Activated naive CD8-positive, alpha-beta T cell treated with anti-CD3 and anti-CD28 coated beads for 36 hours (primary cell): ENCODE measurements at regions not wholly inside any gene's neighbourhood (a gene's known extent, or its start where the extent isn't known, plus 50 kb on each side); places are given as distances from the start of the nearest gene placed in this dataset.
"Not testable (repeated sequence)": the region's sequence is repeated elsewhere in the genome, so short reads cannot be mapped to it uniquely, and the experiment has no call there.

Source experiments
- DNase-seq: peaks from one replicate; pipeline ENCODE4 v3.0.0; 2021
- H3K27ac Mint-ChIP-seq: one replicate; pipeline ENCODE4 v1.8.0; 2022; ENCODE audit warnings: mild to moderate bottlenecking, moderate library complexity, mixed read lengths
- H3K27me3 Mint-ChIP-seq: one replicate; pipeline ENCODE4 v1.8.0; 2022; ENCODE audit warnings: mild to moderate bottlenecking, mixed read lengths
- H3K36me3 Mint-ChIP-seq: one replicate; pipeline ENCODE4 v1.8.0; 2021; ENCODE audit warnings: mild to moderate bottlenecking, mixed read lengths
- H3K4me1 Mint-ChIP-seq: one replicate; pipeline ENCODE4 v1.8.0; 2021; ENCODE audit warnings: mixed read lengths
- H3K4me3 Mint-ChIP-seq: one replicate; pipeline ENCODE4 v1.8.0; 2022; ENCODE audit warnings: mild to moderate bottlenecking, moderate library complexity, mixed read lengths
- H3K9me3 Mint-ChIP-seq: one replicate; pipeline ENCODE4 v1.8.0; 2022; ENCODE audit warnings: mixed read lengths

- Mint-ChIP-seq H3K4me1 (no peaks in the 10 kb centered on the region), H3K27me3 (no peaks in the 10 kb centered on the region), H3K4me3 (no peak overlapping the region), H3K27ac (no peak overlapping the region), H3K9me3 (peaks cover 3% of the 10 kb centered on the region), H3K36me3 (no peaks in the 10 kb centered on the region)
- no peak for DNase-seq
These were observed 950.7 kb upstream of the FAM98A start for GRCh38 chr2:34549710-34550345.

GRCh38 chr2:34547900-34548299 lies 948.8 kb upstream of the FAM98A start:
- Mint-ChIP-seq H3K4me3 (no peak overlapping the region), H3K27me3 (no peaks in the 10 kb centered on the region), H3K27ac (no peak overlapping the region), H3K4me1 (no peaks in the 10 kb centered on the region), H3K9me3 (peaks cover 8% of the 10 kb centered on the region), H3K36me3 (no peaks in the 10 kb centered on the region)
- no peak for DNase-seq

GRCh38 chr2:34547340-34547739 lies 948.2 kb upstream of the FAM98A start:
- Mint-ChIP-seq H3K27me3 (no peaks in the 10 kb centered on the region), H3K4me3 (no peak overlapping the region), H3K36me3 (no peaks in the 10 kb centered on the region), H3K9me3 (peaks cover 12% of the 10 kb centered on the region), H3K27ac (no peak overlapping the region), H3K4me1 (no peaks in the 10 kb centered on the region)
- no peak for DNase-seq

GRCh38 chr2:34545486-34546136 lies 946.5 kb upstream of the FAM98A start:
- no peaks in the 10 kb centered on the region for H3K27me3 Mint-ChIP-seq
- H3K4me1 Mint-ChIP-seq, result no peaks in the 10 kb centered on the region
- no peaks in the 10 kb centered on the region for H3K36me3 Mint-ChIP-seq
- DNase-seq, result no peak
- no peak overlapping the region for H3K4me3 Mint-ChIP-seq
- H3K27ac Mint-ChIP-seq, result no peak overlapping the region
- H3K9me3 Mint-ChIP-seq, result peaks cover 17% of the 10 kb centered on the region

- H3K36me3 Mint-ChIP-seq, result no peaks in the 10 kb centered on the region
- no peak overlapping the region for H3K27ac Mint-ChIP-seq
- no peaks in the 10 kb centered on the region for H3K4me1 Mint-ChIP-seq
- peaks cover 7% of the 10 kb centered on the region for H3K9me3 Mint-ChIP-seq
- no peak overlapping the region for H3K4me3 Mint-ChIP-seq
- no peaks in the 10 kb centered on the region for H3K27me3 Mint-ChIP-seq
- no peak for DNase-seq
These were observed 935.7 kb upstream of the FAM98A start for GRCh38 chr2:34534761-34535160.

GRCh38 chr2:34534341-34534740 lies 935.2 kb upstream of the FAM98A start:
- Mint-ChIP-seq H3K4me1 (no peaks in the 10 kb centered on the region), H3K27ac (no peak overlapping the region), H3K4me3 (no peak overlapping the region), H3K9me3 (peaks cover 6% of the 10 kb centered on the region), H3K36me3 (no peaks in the 10 kb centered on the region), H3K27me3 (no peaks in the 10 kb centered on the region)
- no peak for DNase-seq

GRCh38 chr2:34533585-34534183 lies 934.6 kb upstream of the FAM98A start:
- Mint-ChIP-seq H3K9me3 (no peaks in the 10 kb centered on the region), H3K27me3 (no peaks in the 10 kb centered on the region), H3K27ac (no peak overlapping the region), H3K36me3 (no peaks in the 10 kb centered on the region), H3K4me1 (no peaks in the 10 kb centered on the region), H3K4me3 (no peak overlapping the region)
- DNase-seq, result no peak

- no peak overlapping the region for H3K27ac Mint-ChIP-seq
These were observed 930.9 kb upstream of the FAM98A start for GRCh38 chr2:34529965-34530364.

GRCh38 chr2:34523958-34524514 lies 924.9 kb upstream of the FAM98A start:
- H3K27me3 Mint-ChIP-seq, result no peaks in the 10 kb centered on the region
- no peak for DNase-seq
- H3K4me3 Mint-ChIP-seq, result no peak overlapping the region
- H3K27ac Mint-ChIP-seq, result no peak overlapping the region
- H3K36me3 Mint-ChIP-seq, result no peaks in the 10 kb centered on the region
- no peaks in the 10 kb centered on the region for H3K4me1 Mint-ChIP-seq
- peaks cover 8% of the 10 kb centered on the region for H3K9me3 Mint-ChIP-seq

More at GRCh38 chr2:34529965-34530364, 930.9 kb upstream of the FAM98A start:
- no peaks in the 10 kb centered on the region for H3K36me3 Mint-ChIP-seq
- no peak for DNase-seq
- no peaks in the 10 kb centered on the region for H3K4me1 Mint-ChIP-seq
- no peaks in the 10 kb centered on the region for H3K27me3 Mint-ChIP-seq
- H3K9me3 Mint-ChIP-seq, result peaks cover 2% of the 10 kb centered on the region
- no peak overlapping the region for H3K4me3 Mint-ChIP-seq

GRCh38 chr2:34519659-34520058 lies 920.6 kb upstream of the FAM98A start:
- Mint-ChIP-seq H3K27me3 (no peaks in the 10 kb centered on the region), H3K9me3 (peaks cover 10% of the 10 kb centered on the region), H3K4me3 (no peak overlapping the region), H3K36me3 (no peaks in the 10 kb centered on the region), H3K27ac (no peak overlapping the region), H3K4me1 (no peaks in the 10 kb centered on the region)
- DNase-seq, result no peak

- H3K4me3 Mint-ChIP-seq, result no peak overlapping the region
These were observed 899.5 kb upstream of the FAM98A start for GRCh38 chr2:34498561-34498960.

GRCh38 chr2:34494192-34494591 lies 895.1 kb upstream of the FAM98A start:
- H3K4me3 Mint-ChIP-seq, H3K27ac Mint-ChIP-seq, H3K9me3 Mint-ChIP-seq, H3K36me3 Mint-ChIP-seq, DNase-seq, H3K4me1 Mint-ChIP-seq, H3K27me3 Mint-ChIP-seq: not testable (repeated sequence)

More at GRCh38 chr2:34498561-34498960, 899.5 kb upstream of the FAM98A start:
- peaks cover 2% of the 10 kb centered on the region for H3K9me3 Mint-ChIP-seq
- DNase-seq, result no peak
- H3K36me3 Mint-ChIP-seq, result no peaks in the 10 kb centered on the region
- H3K4me1 Mint-ChIP-seq, result no peaks in the 10 kb centered on the region
- H3K27me3 Mint-ChIP-seq, result no peaks in the 10 kb centered on the region
- no peak overlapping the region for H3K27ac Mint-ChIP-seq

- DNase-seq, result no peak
- H3K4me1 Mint-ChIP-seq, result no peaks in the 10 kb centered on the region
- no peaks in the 10 kb centered on the region for H3K27me3 Mint-ChIP-seq
- no peak overlapping the region for H3K4me3 Mint-ChIP-seq
- no peaks in the 10 kb centered on the region for H3K36me3 Mint-ChIP-seq
- peaks cover 2% of the 10 kb centered on the region for H3K9me3 Mint-ChIP-seq
- H3K27ac Mint-ChIP-seq, result no peak overlapping the region
These were observed 893.7 kb upstream of the FAM98A start for GRCh38 chr2:34492561-34493455.

- DNase-seq, result no peak
- H3K27ac Mint-ChIP-seq, result no peak overlapping the region
- H3K9me3 Mint-ChIP-seq, result no peaks in the 10 kb centered on the region
- no peaks in the 10 kb centered on the region for H3K4me1 Mint-ChIP-seq
- H3K27me3 Mint-ChIP-seq, result no peaks in the 10 kb centered on the region
- H3K36me3 Mint-ChIP-seq, result no peaks in the 10 kb centered on the region
- H3K4me3 Mint-ChIP-seq, result no peak overlapping the region
These were observed 887.9 kb upstream of the FAM98A start for GRCh38 chr2:34486965-34487364.

- no peak for DNase-seq
- Mint-ChIP-seq H3K9me3 (peaks cover 3% of the 10 kb centered on the region), H3K4me3 (no peak overlapping the region), H3K27me3 (no peaks in the 10 kb centered on the region), H3K27ac (no peak overlapping the region), H3K4me1 (no peaks in the 10 kb centered on the region), H3K36me3 (no peaks in the 10 kb centered on the region)
These were observed 882.4 kb upstream of the FAM98A start for GRCh38 chr2:34481542-34481941.
